GM18508 (cell line): ENCODE measurements at regions not wholly inside any gene's neighbourhood (a gene's known extent, or its start where the extent isn't known, plus 50 kb on each side); places are given as distances from the start of the nearest gene placed in this dataset.
"Not testable (repeated sequence)": the region's sequence is repeated elsewhere in the genome, so short reads cannot be mapped to it uniquely, and the experiment has no call there.

Experiments used
- ATAC-seq: cut with Tn5 transposase; IDR thresholded peaks from one replicate; pipeline ENCODE4 v1.9.1; 2021; ENCODE audit warnings: moderate number of reproducible peaks; ENCODE audit not compliant: insufficient read depth, unreplicated experiment

GRCh38 chr5:84961193-84961592 is 576.5 kb upstream of the EDIL3 start:
- no peak for ATAC-seq

DNA sequence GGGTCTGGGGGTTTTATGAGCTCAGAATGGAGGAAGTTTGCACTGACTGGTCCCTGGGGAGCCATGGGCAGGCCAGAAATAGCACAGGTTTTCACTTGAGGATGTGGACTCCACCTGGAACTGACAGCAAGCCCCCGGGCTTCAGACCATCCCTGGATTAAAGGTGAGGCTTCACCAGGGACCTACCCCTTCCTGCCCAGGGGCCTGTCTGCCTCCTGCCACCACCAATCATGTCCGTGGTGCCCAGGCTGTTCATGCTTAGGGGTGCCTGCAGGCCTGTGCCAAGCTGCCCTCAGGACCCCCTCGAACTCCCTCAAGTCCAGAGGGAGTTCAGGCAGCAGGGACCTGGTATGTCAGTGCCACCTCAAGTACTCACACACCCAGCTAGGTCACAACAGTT is 577.2 kb upstream of the EDIL3 start:
- no peak for ATAC-seq

GRCh38 chr5:84983093-84983492 is 598.4 kb upstream of the EDIL3 start:
- no peak for ATAC-seq

GRCh38 chr5:84985148-84985547 is 600.5 kb upstream of the EDIL3 start:
- no peak for ATAC-seq

- ATAC-seq: no peak
Observed at GRCh38 chr5:84986688-84987087, 602.0 kb upstream of the EDIL3 start.

- no peak for ATAC-seq
Observed at GRCh38 chr5:85000671-85001070, 616.0 kb upstream of the EDIL3 start.

GRCh38 chr5:85002026-85002425 is 617.3 kb upstream of the EDIL3 start:
- ATAC-seq: not testable (repeated sequence)

- ATAC-seq: no peak
Observed at GRCh38 chr5:85010014-85010562, 625.4 kb upstream of the EDIL3 start.

DNA sequence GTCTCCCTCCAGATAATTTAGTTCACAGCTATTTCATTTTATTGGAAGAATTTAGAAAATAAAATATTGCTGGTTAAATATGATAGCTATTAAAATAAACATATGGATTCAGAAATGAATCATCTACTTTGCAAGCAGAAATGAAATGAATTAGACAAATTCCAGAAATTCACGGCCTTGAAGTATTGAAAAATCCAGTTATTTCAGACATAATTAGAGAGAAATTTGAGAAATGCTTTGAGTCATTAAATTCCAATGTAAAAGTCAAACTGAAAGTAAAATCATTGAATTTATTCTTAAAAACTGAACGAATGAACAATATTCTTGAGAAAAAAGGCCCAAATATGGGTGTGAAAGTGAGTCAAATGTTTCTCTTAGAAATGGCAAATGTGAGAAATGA is 632.6 kb upstream of the EDIL3 start:
- no peak for ATAC-seq

DNA sequence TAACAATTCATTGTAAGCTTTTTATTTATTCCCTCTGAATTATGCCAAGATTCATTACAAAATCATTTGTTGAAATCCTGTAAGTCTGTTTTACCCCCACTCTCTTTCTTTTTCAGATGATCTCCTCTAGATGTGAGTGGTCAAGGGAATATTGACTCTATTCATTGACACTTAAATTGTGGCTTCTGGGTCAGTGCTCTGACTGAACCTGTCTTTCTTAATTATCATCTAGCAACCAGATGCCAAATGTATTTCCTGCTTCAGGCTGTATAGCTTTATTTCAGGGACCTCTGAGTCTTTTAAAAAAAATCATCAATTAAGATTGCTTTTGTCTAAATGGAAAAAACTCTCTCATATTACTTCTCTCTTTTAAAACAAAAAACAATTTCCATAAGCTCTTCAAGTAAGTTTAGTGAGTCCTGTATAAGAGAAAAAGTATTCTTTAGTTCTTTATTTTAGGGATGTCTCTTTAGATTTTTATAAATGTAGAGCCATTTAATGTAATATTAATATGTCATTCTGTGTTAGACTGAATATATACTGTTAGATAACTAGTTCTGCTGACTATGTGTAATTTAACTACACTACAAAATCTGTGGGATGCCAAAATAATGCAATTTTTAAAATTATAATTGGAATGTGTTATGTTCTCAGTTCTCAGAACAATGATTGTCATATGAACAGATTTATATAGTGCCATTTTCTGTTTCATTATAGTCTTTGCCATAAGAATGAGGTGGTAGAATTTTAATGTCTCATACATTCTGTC is 645.8 kb upstream of the EDIL3 start:
- ATAC-seq: no peak

GRCh38 chr5:85049020-85049419 is 664.3 kb upstream of the EDIL3 start:
- ATAC-seq: no peak

GRCh38 chr5:85052826-85053225 is 668.1 kb upstream of the EDIL3 start:
- ATAC-seq: no peak

DNA sequence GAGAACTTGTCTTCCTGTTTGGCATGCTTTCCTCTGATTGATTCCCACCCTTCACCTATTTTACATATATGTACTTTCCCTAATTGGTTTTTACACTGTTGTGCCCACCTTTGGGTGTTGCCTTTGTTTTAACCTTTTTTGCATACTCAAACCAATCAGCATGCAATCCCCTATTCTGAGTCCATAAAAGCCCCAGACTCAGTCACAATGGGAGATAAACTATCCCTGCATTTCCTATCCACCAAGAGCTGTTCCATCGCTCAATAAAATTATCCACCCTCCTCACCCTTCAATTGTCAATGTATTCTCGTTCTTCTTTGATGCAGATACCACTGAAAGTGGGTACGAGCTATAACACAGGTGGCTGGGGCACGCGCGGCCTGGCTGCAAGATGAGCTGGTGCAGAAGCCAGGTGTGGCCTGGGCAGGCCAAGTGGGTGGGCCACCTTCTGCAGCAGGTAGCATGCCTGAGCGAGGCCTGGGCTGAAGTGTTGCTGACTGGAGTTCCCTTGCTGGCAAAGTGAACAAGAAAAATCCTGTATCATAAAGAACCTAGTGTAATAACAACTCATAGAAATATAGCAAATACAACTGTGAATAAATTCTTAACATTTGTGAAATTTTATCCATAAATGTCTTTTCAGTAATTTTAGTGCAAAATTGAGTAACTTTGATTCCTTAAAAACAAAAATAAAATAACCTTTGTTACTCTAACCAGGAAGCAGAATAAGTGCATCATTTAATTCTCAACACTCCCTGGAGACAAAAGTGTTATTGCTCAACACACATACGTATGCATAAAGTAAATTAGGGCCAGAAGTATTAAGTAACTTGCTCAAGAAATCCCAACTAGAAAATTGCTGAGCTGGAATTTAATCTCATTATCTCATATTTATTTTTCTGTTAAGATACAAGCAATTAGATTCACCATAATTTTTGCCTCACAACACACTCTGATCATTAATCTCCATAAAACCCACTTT is 685.3 kb upstream of the EDIL3 start:
- ATAC-seq: no peak

- ATAC-seq: no peak
Observed at GRCh38 chr5:85077581-85077980, 692.9 kb upstream of the EDIL3 start.

GRCh38 chr5:85096421-85096820 is 711.7 kb upstream of the EDIL3 start:
- no peak for ATAC-seq

- ATAC-seq: no peak
Observed at GRCh38 chr5:85108471-85108870, 723.8 kb upstream of the EDIL3 start.

DNA sequence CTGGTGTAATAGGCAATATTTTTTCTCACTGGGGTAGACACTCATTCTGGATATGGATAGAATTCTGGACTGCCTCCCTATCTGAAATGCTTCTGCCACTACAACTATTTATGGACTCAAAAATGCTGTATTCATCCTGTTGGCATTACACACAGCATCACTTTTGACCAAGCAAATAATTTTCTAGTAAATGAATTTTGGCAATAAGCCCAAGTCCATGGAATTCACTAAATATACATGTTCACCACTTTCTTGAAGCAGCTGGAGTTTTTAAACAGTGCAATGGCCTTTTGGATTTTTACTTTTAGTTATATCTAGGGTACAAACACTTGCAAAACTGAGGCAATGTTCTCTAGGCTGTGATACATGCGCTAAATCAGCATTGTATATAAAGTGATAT is 724.9 kb upstream of the EDIL3 start:
- no peak for ATAC-seq

DNA sequence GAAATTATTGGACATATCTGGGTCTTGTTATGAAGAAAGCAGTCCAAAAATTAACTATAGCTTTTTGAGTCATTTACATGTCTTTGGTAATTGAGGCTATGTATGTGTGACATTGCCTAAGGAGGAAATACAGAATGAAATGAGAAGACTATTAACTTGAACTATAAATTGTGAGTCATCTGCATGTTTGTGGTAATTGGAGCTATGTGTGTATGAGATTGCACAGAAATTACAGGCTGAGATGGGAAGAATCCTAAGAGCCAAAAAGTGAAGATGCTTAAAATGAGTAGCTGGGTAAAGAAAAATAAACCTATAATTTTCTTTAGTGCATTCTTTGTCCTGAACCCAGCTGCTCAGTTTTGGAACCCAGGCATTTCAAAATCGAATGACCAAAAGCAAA is 747.6 kb upstream of the EDIL3 start:
- ATAC-seq: no peak

- ATAC-seq: no peak
Observed at GRCh38 chr5:85140471-85140870, 755.8 kb upstream of the EDIL3 start.

- ATAC-seq: no peak
Observed at GRCh38 chr5:85143138-85143537, 758.5 kb upstream of the EDIL3 start.

GRCh38 chr5:85148701-85149100 is 764.0 kb upstream of the EDIL3 start:
- ATAC-seq: no peak
